Anterior cingulate cortex (tissue), 58 donors: ENCODE measurements at regions not wholly inside any gene's neighbourhood (a gene's known extent, or its start where the extent isn't known, plus 50 kb on each side); places are given as distances from the start of the nearest gene placed in this dataset.

Experiments used
- DNase-seq, 58 donors: peaks; one replicate each; lab custom pipeline; 2025; lab: John Stamatoyannopoulos, UW

DNA sequence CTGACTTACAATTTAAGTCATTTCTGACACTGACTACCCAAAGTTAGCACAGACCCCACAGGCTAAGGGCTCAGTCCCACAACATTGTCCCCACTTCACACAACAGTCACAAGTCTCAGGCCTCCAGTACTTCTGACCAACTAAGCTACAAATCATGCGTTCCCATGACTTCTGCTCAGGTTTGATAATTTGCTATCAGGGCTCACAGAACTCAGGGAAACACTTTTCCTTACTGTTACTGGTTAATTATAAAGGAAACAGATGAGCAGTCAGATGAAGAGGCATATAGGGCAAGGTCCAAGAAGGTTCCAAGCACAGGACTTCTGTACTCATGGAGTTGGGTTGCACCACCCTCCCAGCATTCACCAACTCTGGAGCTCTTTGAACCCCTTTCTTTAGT lies 151.2 kb upstream of the TNR start:
- DNase-seq: no peak

DNA sequence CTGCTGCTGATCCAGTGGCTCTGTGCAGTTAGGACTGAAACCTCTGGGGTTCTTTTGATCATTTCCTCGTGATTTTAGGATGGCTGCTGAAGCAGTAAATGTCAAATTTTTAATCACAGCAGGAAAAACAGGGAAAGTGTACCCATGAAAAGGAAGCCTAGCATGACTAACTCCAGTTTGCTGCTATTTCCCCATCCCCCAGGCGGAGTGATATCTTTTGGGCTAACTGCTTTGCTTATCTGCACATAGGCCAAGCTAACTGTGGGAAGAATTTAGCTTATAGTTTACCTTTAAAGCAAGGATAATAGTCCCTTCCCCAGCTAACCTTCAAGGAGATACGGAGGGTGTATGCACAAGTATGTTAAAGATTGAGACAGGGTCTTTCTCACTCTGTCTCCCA lies 149.8 kb upstream of the TNR start:
- no peak for DNase-seq

DNA sequence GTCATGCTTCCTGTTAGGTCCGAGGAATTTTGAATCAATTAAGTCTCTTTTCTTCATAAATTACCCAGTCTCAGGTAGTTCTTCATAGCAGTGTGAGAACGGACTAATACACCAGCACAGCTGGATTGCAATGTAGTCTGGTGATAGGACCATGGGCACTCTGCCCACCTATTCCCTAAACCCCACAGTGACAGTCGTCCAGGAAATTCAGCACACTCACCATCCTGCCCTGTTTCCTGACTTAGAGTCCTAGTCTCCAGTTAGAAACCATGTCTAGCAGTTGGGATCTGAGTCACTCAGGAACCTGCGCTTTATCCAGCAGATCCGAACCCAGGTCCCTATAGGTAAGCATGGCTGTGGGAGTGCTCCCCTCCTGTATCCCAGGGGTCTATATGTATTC lies 149.3 kb upstream of the TNR start:
- DNase-seq: no peak

DNA sequence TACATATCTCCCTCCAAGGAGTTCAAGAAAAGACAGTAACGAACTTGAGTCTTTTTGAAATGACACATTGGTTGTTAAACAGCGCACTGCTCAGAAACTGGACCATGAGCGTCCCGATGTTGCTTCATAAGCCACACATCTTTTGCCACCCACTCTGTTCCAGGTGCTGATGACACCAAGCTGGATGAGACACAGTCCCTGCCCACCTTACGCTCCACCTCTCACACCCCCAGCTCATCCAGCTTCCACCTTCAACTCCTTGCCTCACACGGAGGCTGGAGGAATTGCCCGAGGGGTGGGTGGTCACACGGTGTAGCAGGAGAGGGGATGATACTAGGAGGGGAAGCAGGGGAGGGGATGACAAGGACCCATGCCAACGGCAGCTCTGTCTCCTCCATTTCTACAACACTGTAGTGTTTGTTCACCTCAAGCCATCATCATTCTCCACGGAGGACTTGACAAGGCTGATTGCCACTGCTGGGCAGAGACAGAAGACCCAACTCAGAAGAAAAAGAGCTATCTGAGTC lies 148.5 kb upstream of the TNR start:
- no peak for DNase-seq

DNA sequence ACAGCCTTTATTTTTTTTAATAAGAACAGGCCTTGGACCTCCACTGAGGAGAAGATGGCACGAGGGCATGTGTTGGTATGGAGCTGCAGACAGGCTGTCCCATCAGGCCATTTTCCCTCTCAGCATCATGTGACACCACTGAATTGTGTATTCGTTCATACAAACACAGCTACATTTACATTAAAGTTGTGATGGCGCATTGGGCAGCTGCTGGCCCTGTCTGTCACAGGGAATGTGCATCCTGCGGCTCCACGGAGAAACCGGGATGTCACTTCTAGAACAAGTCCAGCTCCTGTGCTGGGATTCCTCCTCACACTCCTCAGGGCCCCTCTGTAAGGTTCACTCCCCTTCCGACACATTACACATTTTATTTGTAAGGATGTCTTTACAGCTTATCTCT lies 147.6 kb upstream of the TNR start:
- no peak for DNase-seq

DNA sequence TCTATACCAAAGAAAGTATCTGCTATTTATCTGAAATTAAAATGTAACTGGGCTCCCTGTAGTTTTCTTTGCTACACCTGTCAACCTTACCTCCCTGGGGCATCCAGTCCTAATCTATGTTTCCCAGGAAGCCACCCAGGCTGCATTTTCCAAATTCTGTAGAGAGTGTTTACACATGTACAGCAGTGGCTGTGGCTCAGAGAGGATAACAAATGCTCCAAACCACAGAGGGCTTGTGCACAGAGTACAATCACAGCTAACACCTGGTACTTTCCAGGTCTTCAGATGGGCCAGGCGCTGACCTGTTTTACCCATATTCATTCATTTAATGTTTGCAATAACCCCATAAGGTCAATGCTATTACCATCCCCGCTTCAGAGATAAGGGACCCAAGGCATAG lies 146.5 kb upstream of the TNR start:
- no peak for DNase-seq

DNA sequence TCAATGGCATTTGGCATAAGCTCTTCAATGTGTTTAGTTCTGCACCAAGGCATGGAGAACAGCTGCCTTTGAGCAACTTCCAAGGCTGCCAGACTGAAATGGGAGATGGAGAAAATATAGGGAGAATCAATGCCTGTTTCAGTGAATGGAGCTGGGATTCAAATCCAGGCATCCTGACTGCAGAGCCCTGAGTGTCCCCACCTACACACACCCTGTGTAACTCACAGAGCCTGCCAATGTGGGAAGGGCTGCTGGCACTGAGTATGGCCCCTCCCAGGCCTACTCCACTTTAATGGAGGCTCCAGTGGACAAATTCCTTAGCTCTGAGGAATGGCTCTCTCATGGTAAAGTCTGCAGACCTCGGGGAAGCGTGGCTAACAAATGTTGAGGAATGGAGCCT lies 145.6 kb upstream of the TNR start:
- peak in 4 of 58 donors; percentile 19 to 40 (median 24) for DNase-seq

DNA sequence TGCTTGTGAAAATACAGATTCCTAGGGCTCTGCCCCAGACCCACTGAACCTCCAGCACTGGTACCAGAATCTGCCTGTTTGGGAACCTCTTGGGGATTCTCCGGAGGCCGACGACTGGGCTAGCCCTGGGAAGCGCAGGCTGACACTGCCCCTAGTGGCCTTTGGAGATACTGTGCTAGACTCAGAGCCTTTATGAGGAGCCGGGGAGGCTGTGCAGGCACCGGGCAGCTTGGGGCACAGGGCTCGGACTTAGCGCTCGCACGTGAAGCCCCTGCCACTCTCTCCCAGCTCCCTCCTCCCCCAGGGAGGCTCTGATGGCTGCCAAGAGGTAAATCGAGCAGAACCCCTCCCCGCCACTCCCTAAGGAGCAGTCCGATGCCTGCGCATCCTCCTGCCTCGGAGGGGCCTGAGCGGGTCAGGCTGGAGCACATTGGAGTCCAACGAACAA lies 144.6 kb upstream of the TNR start:
- peak in 55 of 58 donors; percentile 22 to 86 (median 69) for DNase-seq

DNA sequence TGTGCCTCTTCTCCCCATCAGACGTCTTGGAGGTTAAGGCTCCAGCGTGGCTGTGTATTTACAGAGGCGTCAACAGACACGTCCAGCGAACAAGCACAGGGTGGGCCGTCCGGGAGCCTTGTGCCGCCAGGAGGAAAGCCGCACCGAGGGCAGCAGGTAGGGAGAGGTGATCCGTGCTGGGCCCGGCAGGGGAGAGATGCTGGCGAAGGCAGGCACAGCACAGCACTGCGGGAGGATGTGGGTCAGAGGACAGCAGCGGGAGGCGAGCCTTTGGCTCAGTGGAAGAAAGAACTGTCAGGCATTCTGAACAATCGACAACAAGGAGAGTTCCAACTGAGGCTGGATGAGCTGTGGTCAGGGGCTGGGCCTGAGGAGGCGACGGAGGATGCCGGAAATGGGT lies 144.1 kb upstream of the TNR start:
- peak in 2 of 58 donors; percentile 42 to 69 for DNase-seq

DNA sequence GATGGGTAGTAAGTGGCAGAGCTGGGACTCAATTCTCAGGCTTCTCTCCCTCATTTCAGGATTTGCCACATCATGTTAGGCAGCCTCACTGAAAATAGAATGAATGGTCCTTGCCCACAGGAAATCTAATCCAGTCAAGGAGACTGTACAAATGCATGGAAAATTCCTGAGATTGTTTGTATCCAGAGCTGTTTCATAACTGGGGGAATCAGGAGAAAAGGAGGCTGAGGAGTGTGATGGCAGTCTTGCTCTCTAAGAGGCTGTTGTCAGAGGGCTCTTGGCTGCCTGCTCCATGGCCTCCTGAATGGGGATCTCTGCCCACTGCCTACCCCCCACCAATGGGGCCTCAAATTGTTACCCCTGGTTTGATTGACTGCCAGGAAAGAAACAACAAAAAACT lies 141.9 kb upstream of the TNR start:
- DNase-seq: peak in 13 of 58 donors; percentile 16 to 79 (median 28)

DNA sequence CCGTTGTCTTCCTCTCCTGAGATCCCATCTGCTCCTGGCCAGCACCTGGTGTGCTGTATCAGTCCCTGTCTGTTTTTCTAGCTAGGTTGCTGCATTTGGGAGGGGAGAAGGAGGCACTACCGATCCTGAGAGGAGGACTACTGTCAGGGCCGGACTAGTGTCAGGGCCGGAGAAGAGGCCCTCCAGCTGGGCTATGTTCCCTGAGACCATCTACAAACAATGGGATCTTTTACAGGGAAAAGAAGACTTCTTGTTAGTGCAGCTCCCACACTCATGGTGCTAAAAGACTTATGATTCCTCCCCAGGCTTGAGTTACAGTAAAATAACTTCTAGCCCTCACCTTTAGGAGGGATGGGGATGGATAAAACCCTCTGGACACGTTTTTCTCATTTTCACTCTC lies 141.0 kb upstream of the TNR start:
- peak in 3 of 58 donors; percentile 12 to 28 (median 13) for DNase-seq

DNA sequence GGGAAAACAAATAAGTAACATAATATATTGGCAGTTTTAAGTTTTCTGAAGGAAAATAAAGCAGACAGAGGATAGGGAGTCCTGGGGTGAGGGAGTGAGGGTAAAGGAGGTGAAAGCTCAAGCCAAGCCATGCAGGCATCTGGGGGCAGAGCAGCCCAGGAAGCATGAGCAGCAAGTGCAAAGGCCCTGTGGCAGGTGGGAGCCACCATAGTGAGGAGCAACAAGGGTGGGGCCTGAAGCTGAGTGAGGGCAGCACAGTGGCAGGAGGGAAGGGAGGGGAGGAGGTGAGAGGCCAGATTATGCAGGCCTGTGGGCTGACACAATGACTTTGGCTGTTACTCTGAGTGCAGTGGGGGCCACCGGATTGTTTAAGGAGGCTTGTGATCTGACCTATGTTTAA lies 138.8 kb upstream of the TNR start:
- no peak for DNase-seq

DNA sequence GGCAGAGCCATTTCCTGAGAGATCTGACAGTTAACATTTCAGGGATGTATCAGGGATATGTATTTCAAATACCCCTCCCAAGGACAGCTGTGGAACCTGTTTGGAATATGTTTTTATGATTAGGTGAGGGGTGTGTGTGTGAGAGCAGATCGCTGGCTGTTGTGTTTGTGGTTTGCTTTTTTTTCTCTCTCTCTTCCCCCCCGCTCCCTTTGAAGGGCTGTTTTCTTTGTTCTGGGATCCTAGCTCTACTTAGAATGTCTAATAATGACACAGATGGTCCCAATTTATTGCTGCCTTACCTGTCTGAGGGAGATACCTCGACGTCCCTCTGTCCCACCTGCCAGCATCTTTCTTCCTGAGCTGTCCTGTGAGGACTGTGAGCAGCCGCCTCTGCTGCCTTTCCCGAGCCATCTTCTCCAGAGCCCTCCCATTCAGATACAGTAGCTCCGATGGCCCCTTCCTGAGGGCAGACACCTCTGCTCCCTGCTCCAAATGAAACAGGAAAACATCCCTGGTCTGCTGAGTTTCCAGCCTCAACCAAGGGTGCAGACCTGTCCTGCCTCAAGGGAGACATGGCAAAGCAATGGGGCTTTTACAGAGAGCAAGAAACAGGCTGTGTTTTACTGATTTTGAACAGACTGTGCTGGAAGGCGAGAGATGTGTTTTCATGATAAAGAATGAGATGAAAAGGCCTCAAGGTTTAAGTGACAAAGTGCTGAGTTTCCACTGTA lies 138.0 kb upstream of the TNR start:
- no peak for DNase-seq

DNA sequence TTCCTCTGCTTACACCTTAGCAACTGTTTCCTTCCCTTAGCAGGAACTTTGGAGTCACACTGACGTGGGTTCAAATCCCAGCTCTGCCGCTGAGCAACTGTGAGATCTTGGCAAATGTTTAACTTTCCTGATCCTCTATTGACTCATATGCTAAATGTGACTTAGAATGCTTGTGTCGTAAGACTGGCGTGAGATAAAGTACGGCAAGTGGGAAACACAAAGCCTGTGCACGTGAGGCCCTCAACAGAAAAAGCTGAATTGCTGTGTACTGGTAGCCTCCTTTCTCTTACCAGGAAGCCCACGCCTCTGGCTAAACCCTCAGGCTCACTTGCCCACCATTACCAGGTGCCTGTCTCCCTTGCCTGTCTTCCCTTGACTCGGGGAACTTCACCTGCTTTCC lies 135.4 kb upstream of the TNR start:
- DNase-seq: no peak

DNA sequence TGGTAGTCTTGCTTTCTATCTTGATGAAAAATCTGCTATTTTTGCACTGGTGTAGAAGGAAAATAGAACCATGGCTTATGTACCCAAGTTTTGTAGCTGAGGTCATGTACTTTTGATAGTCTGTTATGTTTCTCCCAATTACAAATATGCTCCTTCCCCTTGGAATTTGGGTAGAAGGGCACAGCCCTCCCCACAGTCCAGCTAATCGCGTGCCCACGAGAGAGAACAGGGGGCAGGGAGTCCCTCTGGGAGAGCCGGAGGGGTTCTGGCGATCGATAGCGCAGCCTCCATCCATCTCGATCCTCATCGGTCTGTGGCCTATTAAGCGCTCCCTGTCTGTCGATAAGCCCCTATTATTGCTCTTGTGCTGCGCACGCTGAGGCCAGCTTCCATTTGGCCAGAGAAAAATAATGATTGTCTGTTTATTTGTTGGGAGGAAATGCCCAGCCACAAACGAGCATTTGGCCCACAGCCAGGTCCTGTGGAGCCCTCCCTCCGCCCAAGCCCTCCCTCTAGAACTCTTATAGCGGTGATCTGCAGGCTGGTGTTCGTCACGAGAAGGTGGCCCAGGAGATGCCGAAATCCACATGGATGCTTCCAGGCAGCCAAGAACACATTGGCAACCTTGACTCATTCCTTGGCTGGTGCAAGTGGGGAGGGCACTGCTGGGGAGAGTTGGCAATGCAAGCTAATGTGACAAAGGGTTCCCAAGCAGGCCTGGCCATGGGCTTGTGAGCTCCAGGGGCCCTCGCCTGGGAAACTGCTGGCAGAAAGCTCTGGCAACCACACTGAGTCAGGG lies 134.7 kb upstream of the TNR start:
- peak in 50 of 58 donors; percentile 11 to 92 (median 70) for DNase-seq

DNA sequence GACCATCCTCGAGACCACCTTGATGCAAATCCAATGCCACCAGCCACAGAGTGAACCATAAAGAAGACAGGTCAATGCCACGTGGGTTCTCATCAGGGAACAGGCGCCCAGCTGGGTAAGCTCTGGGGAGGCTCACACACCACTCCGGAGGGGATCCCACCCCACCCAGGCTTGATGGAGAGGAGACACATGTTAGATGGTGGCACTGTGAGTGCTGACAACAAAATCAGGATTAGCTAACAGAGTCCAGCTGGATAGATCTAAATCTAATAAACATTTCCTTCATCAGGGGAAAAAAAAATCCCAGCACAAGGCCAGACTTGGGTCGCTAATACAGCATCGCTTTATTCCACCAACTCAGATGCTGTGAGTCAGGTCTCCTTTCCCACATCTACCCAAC lies 132.2 kb upstream of the TNR start:
- DNase-seq: no peak

DNA sequence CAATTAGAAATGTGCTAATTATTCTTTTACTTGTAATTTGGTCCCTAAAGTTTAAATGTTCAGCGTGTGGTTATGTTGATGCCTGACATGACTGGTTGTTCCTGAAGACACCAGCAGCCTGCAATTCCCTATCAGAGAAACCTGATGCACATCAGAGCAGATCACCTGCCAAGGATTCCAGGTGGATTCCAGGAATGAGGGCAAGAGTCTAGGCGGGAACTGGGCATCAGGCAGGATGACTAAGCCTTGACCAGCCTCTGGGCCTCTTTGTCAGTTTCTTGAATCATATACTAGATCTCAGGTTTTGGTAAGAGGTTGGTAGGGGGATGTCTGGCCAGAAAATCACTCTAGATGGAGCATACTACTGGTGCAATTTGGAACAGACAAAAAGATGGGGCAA lies 130.7 kb upstream of the TNR start:
- no peak for DNase-seq

DNA sequence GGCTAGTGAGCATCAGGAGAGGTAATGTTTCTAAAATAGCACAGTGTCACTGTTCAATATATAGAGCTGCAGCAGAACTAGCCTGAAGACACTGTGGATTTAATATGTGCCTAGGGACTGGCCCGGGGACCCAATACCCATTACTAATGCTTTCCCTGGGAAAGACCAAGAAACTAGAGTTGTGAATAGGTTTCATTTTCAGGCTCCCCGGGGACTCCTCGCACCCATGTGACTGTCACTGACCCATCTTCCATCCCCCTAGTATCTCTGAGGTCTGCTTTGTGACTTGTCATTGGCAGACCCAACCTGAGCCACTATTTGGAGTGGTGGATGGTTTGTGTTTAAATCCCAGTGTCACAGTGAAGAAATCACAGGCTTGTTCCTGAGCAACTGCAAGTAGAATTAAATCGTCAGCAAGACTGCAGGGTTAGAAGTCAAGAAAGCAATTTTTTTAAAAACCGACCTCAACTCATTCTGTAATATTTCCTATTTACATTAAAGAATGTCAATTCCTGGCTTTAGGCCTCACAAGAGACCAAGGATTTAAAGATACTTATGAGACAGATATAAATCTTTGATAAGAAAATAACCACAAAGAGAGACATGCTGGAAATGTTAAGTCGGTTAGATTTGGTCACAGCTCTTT lies 130.0 kb upstream of the TNR start:
- DNase-seq: no peak

DNA sequence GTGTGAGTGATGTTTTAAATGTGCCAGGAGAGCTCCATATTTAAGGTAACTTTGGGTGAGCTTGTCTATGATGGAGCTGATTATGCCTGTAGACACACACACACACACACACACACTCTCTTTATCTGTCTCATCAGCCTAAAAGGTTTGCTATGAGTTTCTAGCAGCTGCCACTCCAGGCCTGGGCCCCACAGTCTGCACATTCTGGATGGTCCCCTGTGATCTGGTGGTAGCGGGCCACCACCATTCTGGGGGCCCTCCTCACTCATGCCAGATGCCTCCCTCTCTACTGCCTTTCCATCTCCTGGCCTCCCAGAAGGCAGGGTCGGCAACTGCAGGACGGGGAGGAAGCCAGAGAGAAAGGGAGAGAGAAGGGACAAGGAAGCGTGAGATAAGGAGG lies 129.2 kb upstream of the TNR start:
- no peak for DNase-seq

DNA sequence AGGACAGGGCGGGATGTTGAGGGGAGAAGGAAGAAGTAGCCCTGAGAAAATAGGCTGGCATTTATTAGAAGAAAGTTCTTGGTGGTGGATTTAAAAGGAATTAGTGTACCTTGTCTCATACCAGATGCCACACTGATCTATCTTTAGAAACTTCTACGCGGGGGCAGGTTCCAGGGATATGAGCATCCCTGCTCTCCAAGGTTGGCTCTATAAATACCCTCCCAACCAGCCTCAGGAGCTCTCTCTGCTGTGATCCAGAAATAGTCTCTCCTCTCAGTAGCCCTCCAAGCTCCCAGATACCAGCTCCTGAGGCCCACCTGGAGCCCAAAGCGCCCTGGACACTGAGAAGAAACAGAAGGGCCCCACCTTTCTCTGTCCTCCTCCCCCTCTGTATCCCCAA lies 128.3 kb upstream of the TNR start:
- no peak for DNase-seq

DNA sequence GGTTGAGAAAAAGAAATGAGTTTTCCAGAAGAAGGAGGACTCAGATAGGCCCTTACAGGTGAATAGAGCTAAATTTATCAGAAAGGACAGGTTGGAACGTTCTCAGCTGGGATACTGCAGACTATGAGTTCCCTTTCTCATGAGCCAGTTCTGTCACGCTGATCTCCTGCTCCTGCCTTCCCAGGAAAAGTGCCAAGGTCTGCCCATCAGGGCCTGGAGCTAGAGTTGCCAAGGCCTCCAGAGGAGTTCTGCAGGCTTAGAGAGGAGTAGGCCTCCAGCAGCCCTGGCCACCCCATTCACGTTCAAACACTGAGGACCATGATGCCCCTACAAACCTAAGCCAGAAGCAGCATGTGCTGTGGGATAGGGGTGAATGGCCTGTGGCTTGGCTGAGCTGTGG lies 126.8 kb upstream of the TNR start:
- peak in 4 of 58 donors; percentile 20 to 50 (median 30) for DNase-seq
